Gastrocnemius medialis (tissue), 4 donors: ENCODE measurements at regions not wholly inside any gene's neighbourhood (a gene's known extent, or its start where the extent isn't known, plus 50 kb on each side); places are given as distances from the start of the nearest gene placed in this dataset.

Experiments
- CTCF ChIP-seq, 5 experiments: fragments of 450-650 bp in 3 of 5; fragments of 200-600 bp in 2 of 5; sonication (generic) in 2 of 5; IDR thresholded peaks in 4 of 5; conservative IDR thresholded peaks in 1 of 5; 1 replicate in 4 of 5; 2 replicates in 1 of 5; pipeline ENCODE4 v1.5.1; 2016 to 2019; ENCODE audit warnings: antibody characterized with exemption in 5 of 5, mild to moderate bottlenecking in 3 of 5, moderate library complexity in 3 of 5
- POLR2A ChIP-seq, 2 donors: fragments of 450-650 bp; IDR thresholded peaks; one replicate each; pipeline ENCODE4 v1.6.1; 2017; ENCODE audit warnings: antibody characterized with exemption in 2 of 2, mild to moderate bottlenecking in 2 of 2, moderate library complexity in 2 of 2

GRCh38 chr2:150129921-150130575 lies 357.4 kb downstream of the RND3 start:
- no peak for TF ChIP-seq CTCF (IDR thresholded peaks at IDR 0.05 in 4 of 5, conservative IDR thresholded peaks at IDR 0.05 in 1 of 5)
- no peak for TF ChIP-seq POLR2A (IDR thresholded peaks at IDR 0.05)
